Stimulated activated CD8-positive, alpha-beta memory T cell treated with anti-CD3 and anti-CD28 coated beads, Interleukin-4, amount 100 ng/mL, for 1 hour (primary cell): ENCODE measurements at regions not wholly inside any gene's neighbourhood (a gene's known extent, or its start where the extent isn't known, plus 50 kb on each side); places are given as distances from the start of the nearest gene placed in this dataset.

ENCODE experiments used
- DNase-seq, 2 donors: peaks; one replicate each; pipeline ENCODE4 v3.0.0-alpha.2; 2020; ENCODE audit warnings: low read depth in 2 of 2, low spot score in 1 of 2

DNA sequence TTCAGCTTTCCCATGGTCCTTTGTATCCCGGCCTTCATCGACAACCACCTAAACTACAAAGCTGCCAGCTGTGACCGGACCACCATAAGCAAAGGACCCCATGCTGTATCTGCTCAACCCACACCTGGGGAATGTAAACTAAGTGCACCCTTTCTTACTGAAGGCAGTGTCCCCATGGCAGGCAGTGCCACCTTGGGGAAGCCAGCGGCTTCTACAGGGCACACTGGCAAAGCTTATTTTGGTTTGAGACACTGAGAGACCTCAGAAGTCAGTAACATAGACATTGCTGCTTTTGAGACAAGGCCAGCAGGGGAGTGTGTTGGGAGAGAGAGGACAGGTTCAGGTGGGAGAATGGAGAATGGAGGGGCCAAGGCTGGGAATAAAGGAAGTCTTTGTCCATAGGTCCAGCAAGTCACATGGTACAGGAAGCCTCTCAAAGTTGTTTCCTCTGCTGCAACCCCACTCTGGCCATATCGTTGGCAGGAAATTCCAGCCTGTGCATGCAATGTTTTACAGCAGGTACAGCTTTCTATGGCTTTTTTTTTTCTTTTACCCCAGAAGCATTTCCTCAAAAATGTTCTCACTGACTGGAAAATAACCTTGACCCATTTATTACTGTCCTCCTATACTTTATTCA lies 85.9 kb upstream of the NPVF start:
- DNase-seq: no peak

- no peak for DNase-seq
These were observed 86.5 kb upstream of the NPVF start for GRCh38 chr7:25314731-25315267.

GRCh38 chr7:25316366-25316765 lies 88.1 kb upstream of the NPVF start:
- no peak for DNase-seq

DNA sequence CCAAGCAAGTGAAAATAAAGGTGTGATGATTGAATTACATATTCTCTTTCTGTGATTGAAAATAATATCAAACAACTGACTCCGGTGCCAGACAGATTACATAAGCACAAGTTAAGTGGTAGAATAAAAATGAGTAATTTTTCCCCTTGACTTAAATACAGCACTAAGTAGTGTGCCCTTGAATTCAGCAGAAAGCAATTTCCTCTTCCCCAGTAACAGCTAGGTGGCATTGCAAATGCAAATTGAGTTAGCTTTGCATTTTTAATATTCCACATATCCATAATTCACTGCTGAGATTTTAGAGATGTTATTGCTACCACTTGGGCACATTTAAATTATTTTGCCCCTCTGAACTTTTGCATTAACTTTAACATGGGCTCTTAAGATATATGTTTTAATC lies 89.8 kb upstream of the NPVF start:
- no peak for DNase-seq

- no peak for DNase-seq
These were observed 91.4 kb upstream of the NPVF start for GRCh38 chr7:25319707-25320106.

DNA sequence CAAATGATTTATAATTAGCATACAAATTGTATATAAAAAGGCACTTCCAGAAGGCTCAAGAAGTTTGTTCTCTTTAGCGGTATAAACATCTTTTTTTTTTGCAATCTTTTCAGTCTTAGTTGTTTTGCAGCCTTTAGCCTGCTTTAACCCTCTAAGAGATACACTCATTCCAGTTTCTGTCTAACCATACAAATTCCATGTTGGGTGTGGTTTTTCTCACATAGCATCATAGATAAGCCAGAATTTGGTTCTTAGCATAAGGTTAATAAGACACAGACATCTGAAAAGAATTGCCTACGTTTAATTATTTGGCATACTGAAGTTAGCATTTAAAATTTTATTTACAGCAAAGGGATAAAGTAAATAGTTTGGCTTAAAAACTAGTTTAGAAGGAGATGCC lies 92.5 kb upstream of the NPVF start:
- DNase-seq: no peak

DNA sequence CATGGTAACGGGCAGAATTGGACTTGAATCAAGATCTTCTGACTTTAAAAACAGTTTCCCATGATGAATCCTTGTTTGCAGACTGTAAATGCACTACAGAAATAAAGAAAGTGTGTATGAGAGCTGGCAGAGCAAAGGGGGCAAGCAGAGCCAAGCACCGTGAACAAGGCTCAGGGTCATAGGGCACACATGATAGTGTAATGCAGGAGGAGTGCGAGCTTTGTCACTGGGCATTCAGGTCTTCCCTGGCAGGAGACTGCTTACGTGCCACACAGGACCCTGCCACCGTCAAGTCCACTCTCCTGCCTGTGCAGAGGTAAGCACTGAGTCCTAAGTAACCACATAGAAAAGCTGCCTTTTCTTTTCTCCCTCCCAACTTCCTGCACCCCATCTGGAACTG lies 93.1 kb upstream of the NPVF start:
- DNase-seq: no peak

GRCh38 chr7:25322473-25322872 lies 94.2 kb upstream of the NPVF start:
- DNase-seq: no peak

GRCh38 chr7:25325186-25325757 lies 97.0 kb upstream of the NPVF start:
- no peak for DNase-seq

- DNase-seq: no peak
These were observed 98.3 kb upstream of the NPVF start for GRCh38 chr7:25326501-25327156.

DNA sequence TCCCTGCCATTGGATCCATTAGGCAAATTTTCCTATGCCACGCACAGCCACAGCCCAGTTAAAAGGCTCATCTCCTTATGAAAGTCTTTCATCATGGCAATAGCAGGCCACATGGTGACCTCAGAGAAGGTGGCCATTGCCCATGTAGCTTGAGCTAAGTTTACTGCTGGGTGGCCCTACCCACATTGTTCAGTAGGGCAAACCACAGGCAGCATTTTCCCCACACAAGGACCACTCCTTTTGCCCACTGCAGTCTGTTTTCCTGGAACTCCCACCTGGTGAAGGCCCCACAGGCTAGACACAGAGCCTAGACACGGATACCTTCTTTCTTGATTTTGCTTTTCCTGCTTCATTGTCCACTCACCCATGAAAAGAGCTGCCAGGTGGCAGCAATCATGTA lies 101.5 kb upstream of the NPVF start:
- no peak for DNase-seq

- no peak for DNase-seq
These were observed 105.1 kb upstream of the NPVF start for GRCh38 chr7:25333296-25333928.

- DNase-seq: no peak
These were observed 119.2 kb upstream of the NPVF start for GRCh38 chr7:25347360-25348066.

GRCh38 chr7:25348104-25348503 lies 119.8 kb upstream of the NPVF start:
- no peak for DNase-seq

DNA sequence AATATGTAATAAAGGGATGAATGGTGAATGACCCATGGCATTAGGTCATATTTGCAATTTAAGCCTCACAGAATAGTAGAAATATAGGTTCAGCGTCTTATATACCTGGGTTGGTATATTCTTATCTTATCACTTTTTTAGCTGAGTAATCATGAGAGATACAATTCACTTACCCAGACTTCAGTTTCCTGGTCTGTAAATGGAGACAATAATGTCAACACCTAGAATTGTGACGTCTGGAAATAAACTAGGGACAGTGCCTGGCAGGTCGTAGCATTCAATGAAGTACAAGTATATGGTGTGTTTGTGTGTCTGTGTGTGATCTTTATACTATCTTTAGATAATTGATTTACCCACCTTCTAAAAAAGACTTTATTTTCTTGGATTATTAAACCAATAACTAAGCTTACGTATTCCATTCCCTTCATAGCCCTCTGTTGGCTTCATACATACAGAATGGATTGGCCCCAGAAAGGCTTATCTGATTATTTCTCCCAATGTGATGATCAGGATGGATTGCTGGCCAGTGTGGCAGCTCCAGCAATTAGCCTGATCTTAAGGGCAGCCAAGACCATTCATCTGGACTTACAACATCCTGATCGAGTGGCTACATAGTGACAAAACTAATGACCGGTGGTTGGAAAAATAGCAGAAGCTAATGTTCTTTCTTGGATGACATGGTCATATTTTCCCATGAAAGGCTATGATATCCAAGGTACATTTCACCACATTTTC lies 121.2 kb upstream of the NPVF start:
- DNase-seq: no peak

DNA sequence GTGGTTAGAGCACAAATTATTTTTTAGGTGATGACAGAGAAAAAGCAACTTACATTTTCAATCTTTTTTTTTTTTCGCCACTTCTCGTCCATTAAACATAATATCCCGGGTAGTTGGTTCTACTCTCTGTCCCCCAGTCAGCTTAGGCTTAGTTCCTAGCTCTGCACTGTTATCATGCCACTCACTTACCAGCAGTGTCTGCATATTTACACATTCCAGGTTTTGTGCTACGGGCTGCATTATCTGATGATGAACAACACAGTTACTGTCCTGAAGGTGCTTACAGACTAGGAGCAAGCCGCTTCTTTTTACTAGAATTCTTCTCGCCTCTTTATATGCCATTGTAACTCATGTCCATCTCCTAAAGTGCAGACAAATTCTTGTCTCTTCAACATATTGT lies 121.8 kb upstream of the NPVF start:
- no peak for DNase-seq

DNA sequence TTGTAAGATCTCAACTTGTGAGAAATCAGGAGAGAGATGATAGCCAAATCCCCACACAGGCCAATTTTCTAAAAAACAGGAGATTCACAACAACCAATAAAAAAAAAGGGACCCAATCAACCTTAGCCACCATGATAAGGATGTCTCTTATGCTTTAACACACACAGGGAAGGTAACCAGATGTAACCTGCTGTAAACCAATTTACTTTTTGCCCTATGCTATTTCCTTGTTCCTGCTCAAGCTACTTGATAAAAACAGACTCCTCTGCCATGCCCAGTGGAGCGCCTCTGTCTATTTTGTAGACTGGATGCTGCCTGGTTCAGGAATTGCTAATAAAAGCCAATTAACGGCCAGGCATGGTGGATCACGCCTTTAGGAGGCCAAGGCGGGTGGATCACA lies 123.5 kb upstream of the NPVF start:
- no peak for DNase-seq

- no peak for DNase-seq
These were observed 124.9 kb upstream of the NPVF start for GRCh38 chr7:25353196-25353595.

DNA sequence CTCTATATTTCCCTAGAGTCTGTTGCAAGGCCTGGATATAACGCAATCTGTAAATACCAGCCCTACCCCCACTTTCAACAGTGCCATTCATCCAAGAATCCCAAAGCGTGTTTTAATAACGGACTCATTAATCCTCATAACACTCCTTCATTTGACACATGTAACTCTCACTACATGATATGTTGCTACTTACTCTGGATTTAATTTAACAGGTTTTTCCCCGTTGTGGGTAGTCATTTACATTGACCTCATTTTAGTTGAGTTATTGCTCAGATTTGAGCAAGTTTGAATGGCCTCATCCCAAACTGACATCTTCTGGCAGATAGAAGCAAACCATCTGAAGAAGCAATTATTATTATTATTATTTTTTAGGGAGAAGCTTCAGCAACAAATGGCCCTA lies 125.4 kb upstream of the NPVF start:
- no peak for DNase-seq

DNA sequence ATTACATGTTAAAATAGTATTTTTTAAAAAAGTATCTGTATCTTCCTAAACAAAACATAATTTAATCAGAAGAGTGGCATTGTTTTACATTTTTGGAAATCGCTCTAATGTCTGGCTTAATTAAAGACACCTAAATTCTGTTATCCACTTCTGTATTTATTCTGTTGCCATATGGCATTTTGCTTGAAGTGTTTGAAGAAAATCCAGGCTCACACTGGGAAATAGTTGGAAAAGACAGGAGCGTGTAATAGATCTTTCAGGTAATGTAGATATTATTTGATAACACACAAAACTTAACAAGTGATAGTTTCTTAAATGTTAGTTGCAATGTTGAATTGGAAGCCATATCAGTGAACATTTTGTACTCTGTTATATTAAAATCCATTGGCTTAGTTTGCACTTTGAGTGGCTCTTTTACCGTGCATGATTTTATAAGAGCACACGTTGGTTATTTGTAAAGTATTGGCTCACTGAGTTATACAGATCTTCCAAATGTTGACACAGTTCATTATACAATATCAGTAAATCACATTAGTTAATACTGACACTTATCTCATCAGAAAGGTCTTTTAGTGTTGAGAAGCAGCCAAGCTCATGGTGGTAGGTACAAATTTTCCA lies 128.4 kb upstream of the NPVF start:
- no peak for DNase-seq
